OCI-LY3 (cell line): ENCODE measurements at regions not wholly inside any gene's neighbourhood (a gene's known extent, or its start where the extent isn't known, plus 50 kb on each side); places are given as distances from the start of the nearest gene placed in this dataset.
"Not testable (repeated sequence)": the region's sequence is repeated elsewhere in the genome, so short reads cannot be mapped to it uniquely, and the experiment has no call there.

Experiments used
- EZH2phosphoT487 ChIP-seq: fragments of 200-600 bp; shearing (Covaris generic); IDR thresholded peaks from 2 replicates; pipeline ENCODE4 v1.6.1; 2018; ENCODE audit warnings: antibody characterized with exemption, mixed run types, low read depth
- TF ChIP-seq, protein P1 (sequence below): fragments of 200-600, 300-600 bp; sonication (generic); IDR thresholded peaks from 2 replicates; pipeline ENCODE4 v1.5.1; 2014; ENCODE audit warnings: antibody characterized with exemption, low read length, low read depth

DNA sequence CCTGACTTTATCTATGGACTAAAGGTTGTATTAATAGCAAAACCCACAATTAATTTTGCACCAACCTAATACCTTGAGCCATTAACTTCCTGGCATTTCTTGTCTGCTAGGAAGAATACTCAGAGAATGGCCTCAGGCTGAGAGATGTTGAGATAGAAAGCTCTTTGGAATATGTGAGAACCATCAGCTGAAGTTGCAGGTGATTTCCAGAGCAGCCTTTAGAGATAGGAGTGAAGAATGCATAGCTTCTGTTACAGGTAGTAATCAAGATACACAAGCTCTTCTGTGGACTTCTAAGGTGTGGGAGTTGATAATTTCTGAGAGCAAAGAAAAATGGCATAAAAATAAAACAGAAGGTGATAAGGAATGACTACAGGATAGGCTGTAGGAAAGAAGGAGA is 669.3 kb upstream of the SEMA6D start:
- TF ChIP-seq, protein P1, sequence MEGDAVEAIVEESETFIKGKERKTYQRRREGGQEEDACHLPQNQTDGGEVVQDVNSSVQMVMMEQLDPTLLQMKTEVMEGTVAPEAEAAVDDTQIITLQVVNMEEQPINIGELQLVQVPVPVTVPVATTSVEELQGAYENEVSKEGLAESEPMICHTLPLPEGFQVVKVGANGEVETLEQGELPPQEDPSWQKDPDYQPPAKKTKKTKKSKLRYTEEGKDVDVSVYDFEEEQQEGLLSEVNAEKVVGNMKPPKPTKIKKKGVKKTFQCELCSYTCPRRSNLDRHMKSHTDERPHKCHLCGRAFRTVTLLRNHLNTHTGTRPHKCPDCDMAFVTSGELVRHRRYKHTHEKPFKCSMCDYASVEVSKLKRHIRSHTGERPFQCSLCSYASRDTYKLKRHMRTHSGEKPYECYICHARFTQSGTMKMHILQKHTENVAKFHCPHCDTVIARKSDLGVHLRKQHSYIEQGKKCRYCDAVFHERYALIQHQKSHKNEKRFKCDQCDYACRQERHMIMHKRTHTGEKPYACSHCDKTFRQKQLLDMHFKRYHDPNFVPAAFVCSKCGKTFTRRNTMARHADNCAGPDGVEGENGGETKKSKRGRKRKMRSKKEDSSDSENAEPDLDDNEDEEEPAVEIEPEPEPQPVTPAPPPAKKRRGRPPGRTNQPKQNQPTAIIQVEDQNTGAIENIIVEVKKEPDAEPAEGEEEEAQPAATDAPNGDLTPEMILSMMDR: not testable (repeated sequence)
- not testable (repeated sequence) for TF ChIP-seq EZH2phosphoT487
